Adipocyte (in vitro differentiated cells): ENCODE measurements at regions not wholly inside any gene's neighbourhood (a gene's known extent, or its start where the extent isn't known, plus 50 kb on each side); places are given as distances from the start of the nearest gene placed in this dataset.
"Not testable (repeated sequence)": the region's sequence is repeated elsewhere in the genome, so short reads cannot be mapped to it uniquely, and the experiment has no call there.

Experiments used
- DNase-seq: peaks from one replicate; pipeline ENCODE4 v3.0.0-alpha.2; 2015; ENCODE audit warnings: low read depth
- H3K27me3 ChIP-seq: replicated peaks from 2 replicates; pipeline ENCODE4 v1.7.0; 2013; ENCODE audit warnings: mild to moderate bottlenecking, low read length, moderate library complexity; ENCODE audit not compliant: control insufficient read depth, insufficient read depth
- H3K36me3 ChIP-seq: 2 replicates; pipeline ENCODE4 v1.7.0; 2013; ENCODE audit warnings: low read length, mild to moderate bottlenecking, moderate library complexity; ENCODE audit not compliant: control insufficient read depth, insufficient read depth, severe bottlenecking
- H3K4me1 ChIP-seq: 2 replicates; pipeline ENCODE4 v1.7.0; 2013; ENCODE audit warnings: mild to moderate bottlenecking, low read length, moderate library complexity; ENCODE audit not compliant: control insufficient read depth, insufficient read depth
- H3K4me3 ChIP-seq: 2 replicates; pipeline ENCODE4 v1.7.0; 2013; ENCODE audit warnings: mild to moderate bottlenecking, low read length, moderate library complexity
- H3K9ac ChIP-seq: 2 replicates; pipeline ENCODE4 v1.7.0; 2013; ENCODE audit warnings: mild to moderate bottlenecking, low read length, moderate library complexity
- H3K9me3 ChIP-seq: 2 replicates; pipeline ENCODE4 v1.7.0; 2013; ENCODE audit warnings: mild to moderate bottlenecking, low read length, moderate library complexity; ENCODE audit not compliant: control insufficient read depth

- no peaks in the 10 kb centered on the region for H3K36me3 ChIP-seq
- H3K4me1 ChIP-seq = peaks cover 25% of the 10 kb centered on the region
- H3K27me3 ChIP-seq = no peaks in the 10 kb centered on the region
- H3K9ac ChIP-seq = no peak overlapping the region
- H3K9me3 ChIP-seq = no peaks in the 10 kb centered on the region
- H3K4me3 ChIP-seq = no peak overlapping the region
- peak; percentile 67 for DNase-seq
Measured at GRCh38 chr6:112881027-112881426, 533.9 kb downstream of the RFPL4B start.

- DNase-seq = peak; percentile 40
- peaks cover 22% of the 10 kb centered on the region for H3K4me1 ChIP-seq
- no peak overlapping the region for H3K9ac ChIP-seq
- no peak overlapping the region for H3K4me3 ChIP-seq
- H3K9me3 ChIP-seq = no peaks in the 10 kb centered on the region
- H3K36me3 ChIP-seq = no peaks in the 10 kb centered on the region
- no peaks in the 10 kb centered on the region for H3K27me3 ChIP-seq
Measured at GRCh38 chr6:112881828-112882780, 535.0 kb downstream of the RFPL4B start.

DNA sequence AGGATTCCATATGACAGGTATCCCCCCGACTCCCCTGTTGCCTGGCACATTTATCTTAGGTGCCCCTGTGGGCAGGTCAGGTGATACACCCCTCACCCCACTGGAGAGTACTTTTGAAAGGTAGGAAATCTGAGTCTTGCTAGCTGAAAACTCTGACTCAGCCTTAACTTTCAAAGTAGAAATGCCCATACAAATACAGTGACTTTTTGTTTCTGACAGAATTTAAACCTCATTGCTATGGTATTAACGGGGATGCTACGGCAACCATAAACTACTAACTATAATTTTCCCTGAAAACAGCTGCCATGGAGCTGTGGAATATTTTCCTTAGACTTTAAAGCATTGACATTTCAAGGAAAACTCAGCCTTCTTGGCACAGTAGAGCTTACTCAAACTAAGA lies 536.0 kb downstream of the RFPL4B start:
- Histone ChIP-seq H3K4me1 (peaks cover 16% of the 10 kb centered on the region), H3K27me3 (no peaks in the 10 kb centered on the region), H3K4me3 (no peak overlapping the region), H3K9me3 (no peaks in the 10 kb centered on the region), H3K36me3 (no peaks in the 10 kb centered on the region), H3K9ac (no peak overlapping the region)
- DNase-seq = no peak

- Histone ChIP-seq H3K36me3 (no peaks in the 10 kb centered on the region), H3K4me1 (peaks cover 9% of the 10 kb centered on the region), H3K9me3 (no peaks in the 10 kb centered on the region), H3K9ac (no peak overlapping the region), H3K4me3 (no peak overlapping the region), H3K27me3 (no peaks in the 10 kb centered on the region)
- no peak for DNase-seq
Measured at GRCh38 chr6:112886415-112886814, 539.3 kb downstream of the RFPL4B start.

- H3K27me3 ChIP-seq, H3K9ac ChIP-seq, H3K9me3 ChIP-seq, H3K4me1 ChIP-seq, DNase-seq, H3K36me3 ChIP-seq, H3K4me3 ChIP-seq: not testable (repeated sequence)
Measured at GRCh38 chr6:112887424-112887823, 540.3 kb downstream of the RFPL4B start.

DNA sequence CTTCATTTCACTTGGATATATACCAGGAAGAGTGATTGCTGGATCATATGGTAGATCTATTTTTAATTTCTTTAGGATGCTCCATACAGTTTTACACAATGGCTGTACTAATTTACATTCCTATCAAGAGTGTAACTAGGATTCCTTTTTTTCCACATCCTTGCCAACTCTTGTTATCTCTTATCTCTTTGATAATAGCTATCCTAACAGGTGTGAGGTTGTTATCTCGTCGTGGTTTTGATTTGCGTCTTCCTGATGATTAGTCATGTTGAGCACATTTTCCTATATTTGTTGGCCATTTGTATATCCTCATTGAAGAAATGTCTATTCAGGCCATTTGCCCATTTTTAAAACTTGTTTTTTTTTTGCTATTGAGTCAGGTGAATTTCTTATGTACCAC lies 552.4 kb downstream of the RFPL4B start:
- Histone ChIP-seq H3K4me3 (no peak overlapping the region), H3K27me3 (no peaks in the 10 kb centered on the region), H3K36me3 (no peaks in the 10 kb centered on the region), H3K4me1 (no peaks in the 10 kb centered on the region), H3K9me3 (peaks cover 24% of the 10 kb centered on the region), H3K9ac (no peak overlapping the region)
- DNase-seq = no peak

DNA sequence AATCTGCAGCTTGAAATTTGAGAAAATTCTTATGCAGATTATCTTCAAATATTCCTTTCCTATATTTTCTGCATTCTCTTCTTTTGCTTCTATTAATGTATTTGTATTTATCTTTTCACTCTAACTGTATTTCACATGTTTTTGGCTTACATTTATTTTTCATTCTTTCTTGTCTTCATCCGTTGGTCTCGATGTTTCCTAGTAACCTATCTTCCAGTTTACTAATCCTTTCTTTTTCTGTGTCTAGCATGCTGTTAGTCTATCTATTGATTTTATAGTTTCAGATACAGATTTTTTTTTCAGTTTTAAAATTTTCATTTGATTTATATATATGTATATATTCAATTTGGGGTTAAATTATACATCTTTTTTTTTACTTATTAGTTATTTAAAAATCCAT lies 556.2 kb downstream of the RFPL4B start:
- Histone ChIP-seq H3K27me3 (no peaks in the 10 kb centered on the region), H3K4me3 (no peak overlapping the region), H3K9me3 (peaks cover 17% of the 10 kb centered on the region), H3K9ac (no peak overlapping the region), H3K4me1 (peaks cover 11% of the 10 kb centered on the region), H3K36me3 (no peaks in the 10 kb centered on the region)
- DNase-seq = no peak

GRCh38 chr6:112906726-112907125 lies 559.6 kb downstream of the RFPL4B start:
- Histone ChIP-seq H3K9ac (no peak overlapping the region), H3K27me3 (no peaks in the 10 kb centered on the region), H3K36me3 (no peaks in the 10 kb centered on the region), H3K9me3 (peaks cover 17% of the 10 kb centered on the region), H3K4me1 (peaks cover 11% of the 10 kb centered on the region), H3K4me3 (no peak overlapping the region)
- peak; percentile 93 for DNase-seq

GRCh38 chr6:112909781-112910180 lies 562.7 kb downstream of the RFPL4B start:
- peaks cover 21% of the 10 kb centered on the region for H3K4me1 ChIP-seq
- no peaks in the 10 kb centered on the region for H3K36me3 ChIP-seq
- no peak for DNase-seq
- H3K4me3 ChIP-seq = no peak overlapping the region
- H3K27me3 ChIP-seq = no peaks in the 10 kb centered on the region
- no peaks in the 10 kb centered on the region for H3K9me3 ChIP-seq
- no peak overlapping the region for H3K9ac ChIP-seq

DNA sequence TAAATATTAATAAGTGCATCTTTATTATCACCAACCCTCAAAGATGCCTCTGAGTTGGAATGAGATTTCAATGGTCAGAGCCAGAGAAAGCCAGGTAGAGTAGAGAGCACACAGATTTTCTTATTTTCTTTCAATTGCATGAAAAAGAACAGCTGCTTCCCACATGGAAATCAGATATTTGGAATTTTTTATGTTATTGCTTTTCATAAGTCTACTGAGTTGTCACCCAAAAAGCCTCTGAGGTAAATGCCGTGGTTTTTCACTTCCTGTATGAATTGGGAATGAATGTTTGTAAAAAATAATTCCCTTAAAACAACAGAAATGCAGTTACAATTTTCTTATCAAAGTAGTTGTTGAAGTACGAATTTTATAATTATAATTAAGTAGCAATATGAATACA lies 563.1 kb downstream of the RFPL4B start:
- H3K27me3 ChIP-seq = no peaks in the 10 kb centered on the region
- peaks cover 21% of the 10 kb centered on the region for H3K4me1 ChIP-seq
- H3K9ac ChIP-seq = no peak overlapping the region
- no peaks in the 10 kb centered on the region for H3K9me3 ChIP-seq
- no peak overlapping the region for H3K4me3 ChIP-seq
- peak; percentile 30 for DNase-seq
- H3K36me3 ChIP-seq = no peaks in the 10 kb centered on the region

DNA sequence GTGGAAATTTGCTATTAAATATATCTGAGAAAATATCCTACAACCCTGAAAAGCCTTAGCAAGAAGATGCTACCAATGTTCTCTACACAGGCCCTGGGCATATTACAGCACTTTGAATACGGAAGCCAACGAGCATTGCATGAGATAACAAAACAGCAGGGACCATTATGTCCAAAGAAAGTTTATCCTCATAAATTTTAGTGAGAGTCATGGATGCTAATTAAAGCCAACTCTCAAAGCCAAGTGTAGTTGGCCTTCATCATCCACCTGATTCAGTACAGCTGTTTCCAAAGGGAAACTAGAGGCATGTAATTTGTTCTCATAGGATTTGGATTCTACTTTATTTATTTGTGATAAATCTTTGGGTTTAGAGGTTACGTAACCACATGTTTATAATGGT lies 564.8 kb downstream of the RFPL4B start:
- no peak overlapping the region for H3K9ac ChIP-seq
- no peaks in the 10 kb centered on the region for H3K27me3 ChIP-seq
- H3K4me3 ChIP-seq = no peak overlapping the region
- no peaks in the 10 kb centered on the region for H3K9me3 ChIP-seq
- peaks cover 11% of the 10 kb centered on the region for H3K4me1 ChIP-seq
- peak; percentile 28 for DNase-seq
- H3K36me3 ChIP-seq = no peaks in the 10 kb centered on the region
